H1 (cell line): ENCODE measurements at regions not wholly inside any gene's neighbourhood (a gene's known extent, or its start where the extent isn't known, plus 50 kb on each side); places are given as distances from the start of the nearest gene placed in this dataset.

Experiments
- CTCF ChIA-PET: fragments of 300-600 bp; sonication (Branson Sonifier 250); formaldehyde crosslinking; loops from one replicate; lab custom pipeline; 2021; ENCODE audit not compliant: partially characterized antibody; lab: Charles Lee
- POLR2A ChIA-PET: fragments of 300-600 bp; sonication (Branson Sonifier 250); formaldehyde crosslinking; loops from one replicate; lab custom pipeline; 2021; ENCODE audit warnings: inconsistent platforms; ENCODE audit not compliant: partially characterized antibody; lab: Charles Lee
- DNase-seq, 2 experiments: peaks; one replicate each; pipeline versions ENCODE4 v3.0.0 to v3.0.0-alpha.2; 2010 to 2022; ENCODE audit warnings: low spot score in 2 of 2, low read depth in 1 of 2, mixed read lengths in 1 of 2
- FAIRE-seq: peaks from 2 replicates; lab custom pipeline; 2011; peaks lifted over from hg19 to GRCh38; lab: Jason Lieb, UNC
- H2AFZ ChIP-seq: 2 replicates; pipeline ENCODE4 v1.8.1; 2012; ENCODE audit warnings: low read length, inconsistent platforms
- H2AK5ac ChIP-seq: 2 replicates; pipeline ENCODE4 v1.6.1; 2013; ENCODE audit warnings: low read depth, low read length
- H2BK120ac ChIP-seq: replicated peaks from 2 replicates; pipeline ENCODE3; 2013; ENCODE audit warnings: low read depth, low read length, inconsistent platforms
- H2BK12ac ChIP-seq: 2 replicates; pipeline ENCODE4 v1.6.1; 2013; ENCODE audit warnings: low read depth, low read length
- H2BK15ac ChIP-seq: 2 replicates; pipeline ENCODE4 v1.6.1; 2013; ENCODE audit warnings: low read length
- H2BK20ac ChIP-seq: 2 replicates; pipeline ENCODE4 v1.6.1; 2013; ENCODE audit warnings: low read length
- H2BK5ac ChIP-seq: 2 replicates; pipeline ENCODE4 v1.6.1; 2013; ENCODE audit warnings: low read depth, low read length
- H3K14ac ChIP-seq: 2 replicates; pipeline ENCODE4 v1.6.1; 2013; ENCODE audit warnings: inconsistent platforms; ENCODE audit not compliant: insufficient read length
- H3K18ac ChIP-seq: 2 replicates; pipeline ENCODE4 v1.6.1; 2013; ENCODE audit warnings: low read length; ENCODE audit errors: extremely low read depth
- H3K23ac ChIP-seq: 2 replicates; pipeline ENCODE4 v1.6.1; 2013; ENCODE audit warnings: inconsistent platforms; ENCODE audit not compliant: insufficient read length
- H3K23me2 ChIP-seq: 2 replicates; pipeline ENCODE4 v1.6.1; 2013; ENCODE audit warnings: low read depth, low read length
- H3K27ac ChIP-seq: 2 replicates; pipeline ENCODE4 v1.6.1; 2011; ENCODE audit warnings: low read depth, low read length, inconsistent platforms
- H3K27me3 ChIP-seq, 4 experiments: replicated peaks in 1 of 4; 1 replicate in 1 of 4; 2 replicates in 3 of 4; pipeline versions ENCODE4 v1.6.1 to v1.8.1; 2011 to 2013; ENCODE audit warnings: low read length in 3 of 4, mild to moderate bottlenecking in 3 of 4, inconsistent platforms in 2 of 4, mixed read lengths in 2 of 4, moderate library complexity in 1 of 4; ENCODE audit not compliant: control insufficient read depth in 3 of 4, insufficient read depth in 3 of 4; ENCODE audit errors: extremely low read depth in 1 of 4
- H3K36me3 ChIP-seq, 4 experiments: 2 replicates each; pipeline versions ENCODE4 v1.6.1 to v1.8.1; 2011 to 2013; ENCODE audit warnings: mild to moderate bottlenecking in 4 of 4, low read length in 3 of 4, moderate library complexity in 2 of 4, control low read depth in 1 of 4, inconsistent platforms in 1 of 4; ENCODE audit not compliant: insufficient read depth in 4 of 4, control insufficient read depth in 2 of 4
- H3K4ac ChIP-seq: replicated peaks from 2 replicates; pipeline ENCODE3; 2013; ENCODE audit warnings: low read length, low read depth, mixed read lengths, inconsistent platforms; ENCODE audit not compliant: insufficient read length
- H3K4me1 ChIP-seq, 4 experiments: replicated peaks in 1 of 4; 1 replicate in 1 of 4; 2 replicates in 3 of 4; pipeline versions ENCODE4 v1.6.1 to v1.8.1; 2011 to 2013; ENCODE audit warnings: low read length in 3 of 4, inconsistent platforms in 2 of 4, mixed read lengths in 1 of 4; ENCODE audit not compliant: insufficient read depth in 4 of 4, control insufficient read depth in 3 of 4
- H3K4me2 ChIP-seq, 2 experiments: 2 replicates each; pipeline versions ENCODE4 v1.6.1 to v1.8.1; 2011 to 2013; ENCODE audit warnings: low read depth in 2 of 2, low read length in 2 of 2, control low read depth in 1 of 2, inconsistent platforms in 1 of 2, mild to moderate bottlenecking in 1 of 2; ENCODE audit not compliant: insufficient read depth in 1 of 2
- H3K4me3 ChIP-seq, 4 experiments: fragments of 200-600, 300-600 bp in 1 of 4; sonication (generic), shearing (Covaris generic), sonication (Bioruptor Twin) in 1 of 4; 2 replicates each; pipeline versions ENCODE4 v1.5.1 to v1.8.1; 2011 to 2016; ENCODE audit warnings: low read length in 4 of 4, low read depth in 3 of 4, control low read depth in 2 of 4, inconsistent platforms in 2 of 4, mild to moderate bottlenecking in 2 of 4, mixed read lengths in 1 of 4, moderate library complexity in 1 of 4; ENCODE audit not compliant: insufficient read depth in 2 of 4; ENCODE audit errors: extremely low read depth in 1 of 4
- H3K56ac ChIP-seq: replicated peaks from 2 replicates; pipeline ENCODE3; 2013; ENCODE audit warnings: low read depth, mild to moderate bottlenecking, mixed read lengths, low read length, inconsistent platforms; ENCODE audit not compliant: insufficient read length
- H3K79me1 ChIP-seq: 2 replicates; pipeline ENCODE4 v1.6.1; 2013; ENCODE audit warnings: low read depth, low read length, control low read depth
- H3K79me2 ChIP-seq, 2 experiments: 2 replicates each; pipeline versions ENCODE4 v1.6.1 to v1.8.1; 2012 to 2013; ENCODE audit warnings: low read length in 2 of 2, mild to moderate bottlenecking in 2 of 2, inconsistent platforms in 1 of 2; ENCODE audit not compliant: insufficient read depth in 2 of 2, control insufficient read depth in 1 of 2
- H3K9ac ChIP-seq, 4 experiments: replicated peaks in 1 of 4; 1 replicate in 1 of 4; 2 replicates in 3 of 4; pipeline versions ENCODE4 v1.6.1 to v1.8.1; 2011 to 2013; ENCODE audit warnings: low read depth in 3 of 4, low read length in 3 of 4, control low read depth in 2 of 4, mild to moderate bottlenecking in 2 of 4, moderate library complexity in 2 of 4, inconsistent platforms in 1 of 4; ENCODE audit errors: extremely low read depth in 1 of 4
- H3K9me3 ChIP-seq, 2 experiments: 2 replicates each; pipeline versions ENCODE4 v1.6.1 to v1.8.1; 2012 to 2013; ENCODE audit warnings: mild to moderate bottlenecking in 2 of 2, moderate library complexity in 2 of 2, control low read depth in 1 of 2, inconsistent platforms in 1 of 2, low read depth in 1 of 2, low read length in 1 of 2, mixed read lengths in 1 of 2; ENCODE audit not compliant: insufficient read depth in 2 of 2
- H4K20me1 ChIP-seq, 2 experiments: replicated peaks in 1 of 2; 2 replicates each; pipeline versions ENCODE3 to v1.8.1; 2011 to 2013; ENCODE audit warnings: inconsistent platforms in 2 of 2, low read length in 2 of 2, mild to moderate bottlenecking in 1 of 2; ENCODE audit not compliant: insufficient read depth in 2 of 2, control insufficient read depth in 1 of 2
- H4K5ac ChIP-seq: 2 replicates; pipeline ENCODE4 v1.6.1; 2013; ENCODE audit warnings: low read length, low read depth, mixed read lengths, inconsistent platforms; ENCODE audit not compliant: insufficient read length
- H4K8ac ChIP-seq: 2 replicates; pipeline ENCODE4 v1.8.0; 2013; ENCODE audit warnings: mild to moderate bottlenecking, moderate library complexity, low read length, inconsistent platforms; ENCODE audit not compliant: insufficient read depth; ENCODE audit errors: extremely low read depth
- H4K91ac ChIP-seq: replicated peaks from 2 replicates; pipeline ENCODE3; 2013; ENCODE audit warnings: low read length, mixed read lengths, inconsistent platforms; ENCODE audit not compliant: insufficient read length
- ZNF274 ChIP-seq: IDR thresholded peaks from 2 replicates; pipeline ENCODE4 v1.7.0; 2012; ENCODE audit warnings: low read length, borderline replicate concordance; ENCODE audit errors: extremely low read depth
- WGBS, 2 experiments: shearing (Covaris generic) in 1 of 2; methylation state at CpG; one replicate each; pipeline versions ENCODE4 v1.1.6 to v1.1.7; 2013 to 2015; ENCODE audit warnings: low lambda C conversion rate in 2 of 2, mixed read lengths in 2 of 2, inconsistent platforms in 1 of 2, low coverage in 1 of 2, missing lambda C conversion rate in 1 of 2; ENCODE audit not compliant: insufficient replicate concordance in 2 of 2, insufficient coverage in 1 of 2, insufficient read length in 1 of 2; ENCODE audit errors: extremely low coverage in 1 of 2, missing lambda C conversion rate in 1 of 2; 5-methylcytosine and 5-hydroxymethylcytosine counted together

DNA sequence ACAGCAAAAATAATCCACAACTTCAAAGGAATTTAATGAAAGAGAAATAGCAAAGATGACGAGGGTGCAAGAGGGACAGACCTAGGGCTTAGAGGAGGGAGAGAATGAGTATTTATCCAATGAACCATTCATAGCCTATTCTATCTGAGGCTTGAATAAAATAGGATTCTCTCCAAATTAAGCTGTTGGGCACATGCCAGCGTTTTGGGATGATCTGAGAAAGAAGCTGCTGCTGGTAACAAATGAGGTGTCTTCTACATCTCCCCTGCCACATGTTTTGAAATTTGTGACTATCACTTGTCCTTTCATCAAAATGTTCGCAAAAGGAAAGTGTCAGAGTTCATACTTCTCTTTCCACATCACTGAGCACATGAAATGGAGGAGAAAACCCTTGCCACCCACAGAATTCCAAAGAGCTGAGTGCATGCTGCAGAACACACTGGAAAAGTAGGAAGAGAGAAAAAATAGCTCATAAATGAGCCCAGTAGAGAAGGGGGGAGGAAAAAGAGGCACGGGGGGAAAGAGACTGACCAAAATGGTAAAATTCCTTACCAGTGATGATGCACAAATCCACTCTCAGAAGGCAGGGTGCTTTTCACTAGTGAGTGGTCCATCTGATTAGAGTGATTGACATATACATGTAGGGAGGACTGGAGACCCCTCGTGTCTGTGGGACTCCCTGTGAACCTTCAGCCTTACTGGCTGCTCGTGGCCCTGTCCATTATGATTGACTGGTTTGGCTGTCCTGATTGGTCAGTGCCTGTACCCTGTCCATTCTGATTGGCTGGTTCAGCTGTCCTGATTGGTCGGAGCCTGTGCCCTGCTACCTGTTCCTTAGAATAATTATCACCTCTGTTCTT is 180.5 kb downstream of the OGFRL1 start:
- no peak for DNase-seq
- Histone ChIP-seq H3K79me2 (no peaks in the 10 kb centered on the region), H3K56ac (no peak overlapping the region), H4K91ac (no peak overlapping the region), H3K27ac (no peak overlapping the region), H3K4me1 (no peaks in the 10 kb centered on the region), H3K18ac (no peak overlapping the region), H3K4me2 (no peak overlapping the region), H3K23me2 (peaks cover 2% of the 10 kb centered on the region; the same call in 1 of the 2 replicates), H2BK120ac (no peak overlapping the region), H2AFZ (no peak overlapping the region), H4K8ac (no peak overlapping the region), H3K4me3 (no peak overlapping the region), H3K9ac (no peak overlapping the region), H3K4ac (no peak overlapping the region), H3K9me3 (peaks cover 0 to 4% of the 10 kb centered on the region in 2 experiments; a peak in 1 of 4 replicates), H2BK15ac (no peak overlapping the region), H4K20me1 (no peaks in the 10 kb centered on the region), H2AK5ac (no peak overlapping the region), H4K5ac (no peak overlapping the region), H3K14ac (no peak overlapping the region), H2BK20ac (no peak overlapping the region), H3K36me3 (no peaks in the 10 kb centered on the region), H2BK5ac (no peak overlapping the region), H3K27me3 (no peaks in the 10 kb centered on the region), H3K79me1 (no peaks in the 10 kb centered on the region), H2BK12ac (no peak overlapping the region), H3K23ac (no peak overlapping the region)
- FAIRE-seq: no peak
- CTCF ChIA-PET: interaction anchor here (0.5 to 1.2 kb wide), 4 partner anchors 13 to 271 kb away, joined by 3 to 4 read pairs (median 3); no protein-coding TSS in a partner anchor
- WGBS, 2 experiments: 87% methylated on average over 7 of the region's 7 CpGs; no CpG with 5 or more reads in 1 of the 2 experiments
- POLR2A ChIA-PET: interaction anchor here (0.9 kb wide), 1 partner anchor 75 kb away, joined by 4 read pairs; no protein-coding TSS in a partner anchor
- no peak for TF ChIP-seq ZNF274
